HT-29 (cell line): ENCODE measurements at regions not wholly inside any gene's neighbourhood (a gene's known extent, or its start where the extent isn't known, plus 50 kb on each side); places are given as distances from the start of the nearest gene placed in this dataset.
"Not testable (repeated sequence)": the region's sequence is repeated elsewhere in the genome, so short reads cannot be mapped to it uniquely, and the experiment has no call there.

Source experiments
- DNase-seq: peaks from one replicate; pipeline ENCODE4 v3.0.0-alpha.2; 2015; ENCODE audit warnings: low spot score

DNA sequence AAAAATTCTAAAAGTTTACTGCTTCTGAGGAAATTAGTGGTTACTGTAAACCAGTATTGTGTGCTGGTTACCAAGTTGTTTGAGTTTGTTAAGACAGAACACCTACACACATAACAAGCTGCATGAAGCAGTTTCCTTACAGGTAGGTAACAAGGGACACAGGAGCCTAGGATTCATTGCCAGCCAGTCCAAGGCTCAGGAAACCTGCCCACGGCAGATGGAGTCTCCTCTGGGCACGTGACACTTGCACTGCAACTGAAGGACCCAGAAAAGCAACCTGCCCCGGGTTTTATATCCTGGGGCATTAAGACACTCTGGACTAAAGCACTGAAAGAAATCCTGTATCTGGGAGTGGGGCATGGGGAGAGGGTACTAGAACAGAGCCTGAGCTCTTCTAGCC lies 639.3 kb downstream of the ADCYAP1 start:
- no peak for DNase-seq

- DNase-seq = not testable (repeated sequence)
Measured at GRCh38 chr18:1557711-1558110, 653.0 kb downstream of the ADCYAP1 start.

GRCh38 chr18:1559563-1559962 lies 654.9 kb downstream of the ADCYAP1 start:
- peak; percentile 6 for DNase-seq

DNA sequence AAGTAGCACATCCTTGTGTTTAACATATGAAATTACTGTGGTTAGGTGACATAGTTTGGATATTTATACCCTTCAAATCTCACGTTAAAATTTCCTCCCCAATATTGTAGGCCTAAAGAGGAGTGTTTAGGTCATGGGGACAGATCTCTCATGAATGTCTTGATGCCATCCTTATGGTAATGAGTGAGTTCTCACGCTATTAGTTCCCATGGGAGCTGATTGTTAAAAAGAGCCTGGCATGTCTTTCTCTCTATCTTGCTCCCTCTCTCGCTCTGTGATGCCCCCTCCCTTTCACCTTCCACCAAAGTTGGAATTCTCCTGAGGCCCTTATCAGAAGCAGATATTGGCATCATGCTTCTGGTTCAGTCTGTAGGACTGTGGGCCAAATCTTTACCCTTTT lies 660.1 kb downstream of the ADCYAP1 start:
- DNase-seq = no peak

- no peak for DNase-seq
Measured at GRCh38 chr18:1571206-1571605, 666.5 kb downstream of the ADCYAP1 start.

GRCh38 chr18:1573732-1574131 lies 669.1 kb downstream of the ADCYAP1 start:
- no peak for DNase-seq

DNA sequence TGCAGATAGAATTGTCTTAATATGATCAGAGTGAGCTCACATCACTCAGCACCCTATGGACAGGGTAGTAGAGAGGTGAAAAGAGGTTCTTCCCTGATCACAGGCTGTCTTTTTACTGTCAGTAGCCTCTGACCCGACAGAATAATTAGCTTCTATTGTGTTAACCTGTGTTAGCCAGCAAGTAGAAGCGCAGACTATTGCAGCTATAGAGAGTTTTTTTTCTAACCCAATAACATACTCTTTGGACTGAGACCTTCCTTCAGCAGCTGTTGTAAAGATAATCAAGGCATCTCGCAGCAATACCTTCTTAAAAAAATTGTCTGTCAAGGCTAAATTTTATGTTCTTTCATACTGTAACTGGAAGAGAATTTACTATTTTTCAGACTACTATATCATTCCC lies 670.4 kb downstream of the ADCYAP1 start:
- no peak for DNase-seq

DNA sequence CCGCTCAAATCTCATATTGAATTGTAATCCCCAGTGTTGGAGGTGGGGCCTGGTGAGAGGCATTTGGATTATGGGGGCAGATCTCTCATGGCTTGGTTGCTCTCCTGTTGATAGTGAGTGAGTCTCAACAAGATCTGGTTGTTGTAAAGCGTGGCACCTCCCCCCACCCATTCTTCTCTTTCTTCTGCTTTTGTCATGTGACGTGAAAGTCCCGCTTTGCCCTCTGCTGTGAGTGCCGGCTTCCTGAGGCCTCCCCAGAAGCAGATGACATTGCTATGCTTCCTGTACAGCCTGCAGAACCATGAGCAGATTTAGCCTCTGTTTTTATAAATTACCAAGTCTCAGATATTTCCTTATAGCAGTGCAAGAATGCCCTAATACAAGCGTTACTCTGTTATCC lies 673.8 kb downstream of the ADCYAP1 start:
- no peak for DNase-seq

DNA sequence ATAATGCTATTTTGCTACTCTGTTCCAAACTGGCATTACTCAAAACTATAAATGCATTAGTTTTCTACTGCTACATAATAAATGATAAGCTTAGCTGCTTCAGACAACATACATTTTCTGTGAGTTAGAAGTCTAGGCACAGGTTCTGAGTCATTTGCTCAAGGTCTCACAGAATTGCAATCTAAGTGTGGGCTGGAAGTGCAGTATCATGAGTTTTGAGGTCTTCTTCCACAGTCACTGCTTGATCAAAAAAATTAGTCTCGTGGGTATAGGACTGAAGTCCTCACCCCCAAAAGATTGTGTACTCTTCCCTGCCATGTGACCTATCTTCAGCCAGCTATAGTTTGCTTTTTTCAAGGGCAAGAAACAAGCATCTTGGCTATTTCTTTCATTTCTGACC lies 676.9 kb downstream of the ADCYAP1 start:
- no peak for DNase-seq

DNA sequence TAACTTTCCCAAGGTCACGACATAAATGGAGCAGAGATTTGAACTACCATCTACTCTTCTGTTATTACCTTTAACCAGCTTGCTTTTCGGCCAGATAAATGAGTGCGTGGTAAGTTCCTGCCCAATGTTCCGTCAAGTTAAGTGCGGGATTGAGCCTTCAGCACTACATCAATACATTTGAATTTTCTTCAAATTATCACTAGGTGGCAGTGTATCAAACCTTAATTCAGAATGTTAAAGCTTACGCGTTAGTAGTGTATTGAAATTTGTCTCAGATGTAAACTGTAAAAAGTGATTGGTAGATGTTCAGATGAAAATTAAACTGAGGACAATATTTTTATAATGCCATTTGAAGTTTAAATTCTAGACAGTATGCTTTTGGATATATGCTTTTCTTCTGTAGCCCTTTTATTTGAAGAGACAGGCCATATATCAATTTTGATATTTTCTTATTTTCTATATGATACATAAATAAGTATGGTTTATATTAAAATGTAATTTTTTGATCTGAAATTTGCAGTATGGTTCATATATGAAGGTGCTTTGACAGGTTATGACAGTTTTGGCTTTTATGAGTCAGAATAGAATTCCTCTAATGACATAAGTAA lies 681.3 kb downstream of the ADCYAP1 start:
- DNase-seq = peak; percentile 65

- DNase-seq = no peak
Measured at GRCh38 chr18:1593091-1593490, 688.4 kb downstream of the ADCYAP1 start.

DNA sequence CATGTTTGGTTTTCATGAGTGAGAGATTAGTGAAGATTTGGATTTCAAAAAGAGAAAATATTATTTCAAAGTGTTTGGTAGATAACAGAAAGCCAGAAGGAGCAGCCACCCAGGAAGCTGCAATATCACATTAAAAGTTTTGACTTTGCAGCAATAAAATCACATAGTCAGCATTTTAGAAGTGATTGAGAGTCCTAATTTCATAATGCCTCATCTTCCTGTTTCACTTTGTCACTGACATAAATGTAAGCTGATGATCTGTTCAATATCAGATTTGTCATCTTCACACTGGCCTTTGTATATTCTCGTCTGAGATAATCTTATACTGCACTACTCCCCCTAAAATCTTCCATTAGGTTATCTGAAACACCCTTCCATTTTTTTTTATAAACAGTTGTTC lies 690.5 kb downstream of the ADCYAP1 start:
- DNase-seq = no peak

DNA sequence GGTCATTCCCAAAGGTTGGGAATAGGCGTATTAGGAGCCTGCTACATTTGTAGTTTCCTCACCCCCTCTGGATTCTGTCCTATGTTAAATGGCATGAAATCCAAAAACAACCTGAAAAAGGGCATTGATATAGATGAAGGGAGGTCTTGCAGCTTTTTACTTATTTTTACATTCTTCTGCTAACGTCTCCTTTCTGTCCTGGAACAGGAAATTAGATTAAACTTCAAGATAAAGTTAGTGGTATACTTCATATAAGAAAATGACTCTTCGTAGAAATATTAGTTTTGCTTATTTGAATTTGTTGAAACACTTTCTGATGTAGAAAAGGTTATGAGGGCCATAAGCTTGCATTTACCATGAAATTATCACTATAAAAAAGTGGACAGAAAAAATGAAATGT lies 694.5 kb downstream of the ADCYAP1 start:
- no peak for DNase-seq

GRCh38 chr18:1604751-1605150 lies 700.1 kb downstream of the ADCYAP1 start:
- DNase-seq = no peak

- DNase-seq = no peak
Measured at GRCh38 chr18:1618364-1618763, 713.7 kb downstream of the ADCYAP1 start.

- DNase-seq = no peak
Measured at GRCh38 chr18:1619507-1619906, 714.8 kb downstream of the ADCYAP1 start.

- no peak for DNase-seq
Measured at GRCh38 chr18:1624612-1625011, 719.9 kb downstream of the ADCYAP1 start.

GRCh38 chr18:1627494-1627893 lies 722.8 kb downstream of the ADCYAP1 start:
- no peak for DNase-seq

DNA sequence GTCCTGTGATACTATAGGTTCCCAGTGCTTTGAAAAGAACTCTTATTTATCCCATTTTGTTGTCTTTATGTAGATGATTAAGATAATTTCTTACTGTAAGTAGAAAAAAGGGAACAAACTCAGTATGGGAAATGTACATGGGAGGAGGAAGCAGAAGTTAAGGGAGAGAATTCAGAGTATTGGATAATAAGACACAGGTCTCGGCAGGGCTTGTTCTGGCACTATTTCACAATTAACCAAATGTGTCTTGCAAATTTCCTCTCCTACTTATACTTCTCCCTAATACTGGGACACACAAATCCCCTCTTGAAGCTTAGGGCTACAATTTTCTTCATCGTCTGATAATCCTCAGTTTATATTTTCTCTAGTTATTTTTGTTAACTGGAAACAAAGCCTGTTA lies 744.0 kb downstream of the ADCYAP1 start:
- DNase-seq = no peak

GRCh38 chr18:1652018-1652417 lies 747.3 kb downstream of the ADCYAP1 start:
- DNase-seq = no peak

DNA sequence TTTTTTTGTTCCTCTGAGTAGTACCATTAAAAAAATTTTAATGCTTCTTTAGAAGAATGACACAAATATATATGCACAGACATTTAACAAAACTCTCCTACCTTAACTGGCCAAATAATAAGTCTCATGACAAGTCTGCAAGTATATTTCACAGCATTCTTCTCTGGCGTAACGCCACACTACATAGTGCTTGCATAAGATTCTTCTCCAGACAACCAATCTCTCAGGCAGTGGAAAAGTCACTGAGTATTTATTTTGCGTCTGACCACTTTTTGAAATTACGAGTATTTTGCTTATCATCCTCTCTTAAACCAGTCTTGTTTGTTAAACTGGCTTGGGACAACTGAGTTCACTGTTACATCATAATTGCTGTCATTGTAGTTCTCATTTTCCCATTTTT lies 749.2 kb downstream of the ADCYAP1 start:
- DNase-seq = no peak

DNA sequence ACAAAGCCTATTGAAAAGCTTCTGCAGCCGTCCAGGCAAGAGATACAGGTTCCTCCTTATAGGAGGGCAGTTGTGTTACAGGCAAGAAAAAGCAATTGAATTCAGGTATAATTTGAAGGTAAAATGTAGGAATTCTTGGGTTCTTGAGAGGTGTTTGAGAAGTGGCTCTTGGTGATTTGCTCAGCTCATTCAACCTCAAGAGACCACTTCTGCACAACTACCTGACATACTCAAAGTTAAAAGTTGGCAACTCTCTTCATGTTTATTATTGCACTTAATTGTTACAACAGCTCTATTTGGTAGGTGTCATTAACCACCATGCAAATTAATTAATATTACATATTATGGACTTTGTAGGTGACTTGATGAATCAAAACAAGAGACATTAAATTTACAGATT lies 753.2 kb downstream of the ADCYAP1 start:
- DNase-seq = no peak

GRCh38 chr18:1658908-1659566 lies 754.4 kb downstream of the ADCYAP1 start:
- DNase-seq = no peak
